ENCODE measurements at regions not wholly inside any gene's neighbourhood (a gene's known extent, or its start where the extent isn't known, plus 50 kb on each side); places are given as distances from the start of the nearest gene placed in this dataset.
A peak's percentile ranks its signal among the peaks of the same experiment; 100 is the strongest.

DNA sequence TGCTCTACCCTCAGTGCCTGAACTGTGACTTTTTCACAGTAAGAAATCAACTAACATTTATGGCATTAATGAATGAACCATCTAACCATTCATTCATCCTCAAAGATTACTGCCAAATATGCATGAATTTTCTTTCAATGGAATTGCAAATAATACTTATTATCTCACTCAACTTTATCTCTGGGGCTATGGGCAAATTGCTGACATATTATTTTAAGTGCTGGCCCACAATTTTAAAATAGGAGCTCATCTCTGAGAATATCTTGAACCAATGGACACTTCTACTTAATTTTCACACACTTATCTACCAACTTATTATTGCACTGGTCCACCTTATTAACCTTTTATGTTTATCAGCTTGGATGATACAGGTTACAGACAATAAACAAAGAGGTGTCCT, 182.8 kb downstream of the RBM43 start:
- DNase-seq: no peak

DNA sequence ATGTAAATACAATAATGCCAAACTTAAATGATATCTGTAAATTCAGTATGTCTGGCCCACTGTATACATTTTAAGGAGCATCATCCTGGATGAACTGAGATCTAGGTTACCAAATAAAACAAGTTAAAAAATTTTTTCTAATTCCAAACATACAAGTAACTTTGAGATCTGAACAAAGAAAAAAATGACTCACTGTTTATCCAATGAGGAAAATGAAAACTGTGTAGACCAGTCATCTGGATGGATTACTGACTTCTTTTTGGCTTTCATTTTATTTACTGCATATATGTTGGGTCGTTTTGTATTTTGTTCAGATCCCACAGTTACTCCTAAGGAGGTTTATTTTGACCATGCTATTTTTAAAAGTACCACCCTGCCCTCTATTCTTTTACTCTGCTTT, 189.8 kb downstream of the RBM43 start:
- no peak for DNase-seq

DNA sequence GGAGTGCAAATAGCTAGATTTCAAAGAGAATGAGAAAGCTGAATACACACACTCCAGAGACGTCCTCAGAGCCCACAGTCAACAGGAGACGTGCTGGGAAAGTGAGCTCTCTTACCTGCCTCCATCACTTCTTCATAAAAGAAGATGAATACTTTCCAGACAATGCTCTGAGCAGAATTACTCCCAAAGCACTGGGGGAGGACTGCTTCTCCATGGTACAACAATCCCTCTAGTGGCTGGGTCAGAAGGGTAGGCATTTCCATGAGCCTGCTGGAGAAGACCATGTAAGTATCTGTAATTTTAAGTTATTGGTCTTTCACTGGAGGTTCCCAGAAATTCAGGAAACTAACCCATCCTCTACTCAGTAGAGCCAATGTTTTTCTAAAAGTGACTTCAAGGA, 190.3 kb downstream of the RBM43 start:
- DNase-seq: peak; percentile 3

DNA sequence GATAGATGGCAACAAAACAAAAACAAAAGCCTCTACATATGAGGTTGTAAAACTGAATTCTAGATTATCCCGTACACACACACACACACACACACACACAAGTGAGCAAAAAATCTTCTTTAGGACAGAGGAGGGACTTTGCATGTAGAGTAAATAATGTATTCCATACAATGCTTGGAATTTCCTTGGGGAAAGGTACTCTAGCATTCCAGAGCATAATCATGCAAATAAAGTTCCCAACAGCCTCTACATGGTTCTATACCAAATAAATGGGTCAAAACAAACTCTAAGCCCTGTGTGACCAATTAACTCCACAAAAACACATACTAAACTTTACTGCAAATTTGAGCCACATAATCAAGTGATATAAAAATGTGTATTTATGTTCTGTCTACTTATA, 191.4 kb downstream of the RBM43 start:
- no peak for DNase-seq

DNA sequence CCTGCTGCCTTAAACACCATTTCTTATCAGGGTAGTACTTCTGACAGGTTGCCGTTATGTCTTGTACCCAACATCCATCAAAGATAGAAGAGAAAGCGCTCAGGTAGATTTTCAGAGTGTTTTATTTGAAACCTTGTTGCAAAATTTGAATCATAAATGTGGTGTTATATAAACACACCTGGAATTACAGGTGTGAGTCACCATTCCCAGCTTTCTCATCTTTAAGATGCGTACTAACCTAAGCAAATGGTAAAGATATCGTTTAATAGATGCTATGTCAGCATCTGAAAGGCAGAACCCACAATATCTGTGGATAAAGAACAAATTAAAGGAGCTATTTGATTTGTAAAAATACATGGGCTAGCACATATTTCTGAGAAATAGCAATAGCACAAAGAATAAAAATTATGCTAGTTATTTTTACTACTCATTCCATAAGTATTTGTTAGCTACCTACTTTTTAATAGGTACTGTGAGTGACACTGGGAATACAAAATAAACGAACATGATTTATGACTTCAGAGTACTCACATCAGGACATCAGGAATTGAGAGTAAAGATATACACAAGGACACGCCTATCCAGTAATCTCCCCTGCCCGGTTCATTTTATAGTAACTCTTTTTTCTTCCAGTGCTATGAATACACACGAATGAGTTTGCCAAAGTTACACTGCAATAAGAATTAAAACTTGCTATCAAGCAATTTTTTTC, 193.8 kb downstream of the RBM43 start:
- no peak for DNase-seq

DNA sequence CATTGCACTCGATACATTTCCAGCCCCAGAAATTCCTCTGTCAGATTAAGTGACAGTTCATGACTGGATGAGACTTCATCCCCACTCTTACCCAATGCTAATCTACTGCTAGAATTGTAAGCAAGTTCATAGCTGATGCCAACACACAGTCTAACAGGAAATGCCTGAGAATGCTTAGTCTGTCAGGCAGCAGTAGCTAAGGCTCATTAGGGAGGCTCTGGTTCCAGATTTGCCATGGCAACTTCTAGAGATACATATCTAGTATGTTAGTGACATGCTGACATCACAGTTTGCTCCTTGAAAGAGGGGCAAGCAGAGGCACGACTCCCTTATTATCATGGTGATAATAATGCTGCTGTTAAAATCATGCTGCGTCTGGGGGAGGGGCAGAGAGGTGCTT, 198.4 kb downstream of the RBM43 start:
- DNase-seq: no peak

DNA sequence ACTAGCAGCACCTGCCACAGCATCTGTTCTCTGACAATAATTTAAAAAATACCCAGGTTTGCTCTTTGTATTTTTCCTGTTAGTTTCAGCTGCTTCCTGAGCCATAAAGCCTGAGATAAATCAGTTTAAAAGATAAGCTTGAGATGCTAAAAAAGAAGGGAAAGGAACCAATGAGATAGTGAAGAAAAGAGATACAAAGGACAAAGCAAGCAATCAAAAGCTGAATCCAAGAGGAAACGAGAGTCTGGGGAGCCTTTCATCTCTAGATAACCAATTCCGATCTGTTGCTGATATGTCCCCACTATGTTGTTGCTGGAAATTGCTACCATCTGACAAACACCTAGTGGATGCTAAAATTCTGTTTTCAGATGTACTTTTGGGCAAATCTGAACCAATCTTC, 201.4 kb downstream of the RBM43 start:
- DNase-seq: no peak

DNA sequence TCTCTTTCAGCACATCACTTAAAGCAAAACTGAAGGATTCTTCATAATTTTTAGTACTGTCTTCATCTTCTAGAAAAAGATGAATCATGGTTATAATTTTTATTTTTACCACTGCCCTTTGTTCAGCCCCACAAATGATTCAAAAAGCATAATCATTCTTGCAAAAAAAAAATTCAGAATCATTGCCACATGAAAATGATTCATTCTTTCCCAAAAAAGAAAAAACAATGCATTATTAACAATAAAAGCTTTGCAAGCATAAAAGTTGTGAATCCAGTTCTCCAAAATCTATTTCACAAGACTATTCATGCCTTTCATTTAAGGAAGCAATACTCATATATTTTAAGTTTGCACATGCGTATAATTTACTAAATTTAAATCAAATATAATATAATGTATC, 204.8 kb downstream of the RBM43 start:
- no peak for DNase-seq

DNA sequence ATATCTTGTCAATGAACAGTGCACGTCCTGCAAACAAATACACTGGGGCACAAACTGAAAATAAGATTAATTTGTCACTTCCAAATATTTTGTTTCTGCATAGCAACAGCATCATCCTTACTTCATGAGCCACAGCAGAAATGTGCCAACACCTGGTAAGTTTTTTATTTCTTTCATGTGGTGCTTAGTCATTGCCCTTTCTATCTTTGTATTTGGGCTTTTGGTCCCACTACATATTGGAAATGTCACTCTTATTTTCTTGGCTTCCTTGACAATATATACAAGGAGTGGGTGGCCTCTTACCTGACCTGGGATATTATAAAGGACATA, 208.0 kb downstream of the RBM43 start:
- no peak for DNase-seq

DNA sequence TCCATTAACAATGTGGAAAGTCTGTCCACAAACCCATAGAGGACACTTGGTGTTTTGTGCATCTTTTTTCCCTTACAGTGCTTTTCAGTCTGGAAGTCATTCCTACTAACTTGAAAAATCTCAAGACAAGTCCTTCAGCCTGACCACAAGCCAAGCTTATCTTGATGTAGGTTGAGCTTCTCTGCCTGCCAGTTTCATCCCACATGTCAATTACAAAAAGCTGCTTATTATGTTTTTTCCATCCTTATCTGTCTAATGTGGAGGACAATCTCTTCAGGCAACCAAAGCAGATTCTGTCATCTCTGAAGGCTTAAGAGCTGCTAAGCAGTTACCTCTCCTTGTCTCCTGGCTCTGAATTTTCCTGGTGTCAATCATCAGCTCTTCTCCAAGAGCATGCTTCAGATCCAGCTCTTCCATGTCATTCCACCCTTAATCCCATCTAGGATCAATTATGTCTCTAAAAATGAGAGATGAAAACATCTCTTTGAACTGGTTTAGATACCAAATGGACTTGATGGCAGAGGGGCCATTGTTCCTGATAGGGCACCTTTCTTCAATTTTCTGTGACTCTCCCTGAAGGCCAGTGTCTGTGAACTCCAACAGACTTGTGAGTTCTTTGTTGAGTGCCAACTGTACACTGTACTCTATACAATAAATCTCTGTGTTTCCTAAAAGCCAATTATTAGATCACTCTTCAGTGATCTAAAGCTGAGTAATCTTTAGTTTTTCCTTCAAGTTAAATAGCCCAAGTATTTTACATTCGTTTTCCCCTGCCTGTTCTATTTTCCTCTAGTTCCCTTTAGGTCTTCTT, 208.6 kb downstream of the RBM43 start:
- DNase-seq: peak; percentile 4

DNA sequence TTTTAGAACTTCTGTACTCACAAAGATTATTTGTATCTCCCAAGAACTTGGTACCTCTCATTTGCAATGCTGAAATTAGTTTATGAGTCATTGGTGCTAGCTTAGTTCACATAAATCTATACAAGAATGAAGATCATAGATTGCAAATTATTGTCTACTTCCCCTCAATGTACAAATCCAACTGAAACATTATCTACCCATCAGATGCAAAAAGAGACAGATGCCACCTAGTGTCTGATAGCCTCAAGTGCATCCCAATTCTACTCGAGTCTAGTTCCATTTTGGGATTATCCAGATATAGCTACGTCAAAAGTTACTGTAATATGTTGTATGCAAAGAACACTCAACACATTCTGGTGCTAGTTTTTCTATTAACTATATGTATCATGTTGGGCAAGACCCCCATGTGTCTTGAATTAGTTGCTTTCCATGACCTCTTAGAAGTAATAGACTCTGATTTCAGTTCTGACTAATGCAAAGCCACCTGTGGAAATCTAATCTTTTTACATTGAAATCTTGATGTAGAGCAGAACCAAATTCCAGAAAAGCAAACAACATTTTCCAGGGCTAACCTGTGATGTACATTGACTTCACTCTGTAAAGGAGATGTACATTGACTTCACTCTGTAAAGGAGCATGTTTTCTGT, 210.0 kb downstream of the RBM43 start:
- peak; percentile 66 for DNase-seq

DNA sequence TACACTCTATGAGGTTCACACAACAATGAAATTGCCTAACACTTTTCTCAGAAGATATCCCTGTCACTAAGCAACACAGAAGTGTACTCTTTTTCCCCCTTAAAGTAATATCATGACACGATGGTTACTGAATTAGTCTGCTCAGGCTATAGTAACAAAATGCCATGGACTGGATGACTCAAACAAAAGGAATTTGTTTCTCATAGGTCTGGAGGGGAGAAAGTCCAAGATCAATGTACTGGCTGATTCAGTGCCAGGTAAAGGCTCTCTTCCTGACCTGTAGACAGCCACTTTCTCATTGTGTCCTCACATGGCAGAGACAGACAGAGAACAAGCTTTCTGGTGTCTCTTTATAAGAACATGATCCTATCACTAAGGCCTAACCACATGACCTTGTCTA, 211.9 kb downstream of the RBM43 start:
- DNase-seq: no peak

DNA sequence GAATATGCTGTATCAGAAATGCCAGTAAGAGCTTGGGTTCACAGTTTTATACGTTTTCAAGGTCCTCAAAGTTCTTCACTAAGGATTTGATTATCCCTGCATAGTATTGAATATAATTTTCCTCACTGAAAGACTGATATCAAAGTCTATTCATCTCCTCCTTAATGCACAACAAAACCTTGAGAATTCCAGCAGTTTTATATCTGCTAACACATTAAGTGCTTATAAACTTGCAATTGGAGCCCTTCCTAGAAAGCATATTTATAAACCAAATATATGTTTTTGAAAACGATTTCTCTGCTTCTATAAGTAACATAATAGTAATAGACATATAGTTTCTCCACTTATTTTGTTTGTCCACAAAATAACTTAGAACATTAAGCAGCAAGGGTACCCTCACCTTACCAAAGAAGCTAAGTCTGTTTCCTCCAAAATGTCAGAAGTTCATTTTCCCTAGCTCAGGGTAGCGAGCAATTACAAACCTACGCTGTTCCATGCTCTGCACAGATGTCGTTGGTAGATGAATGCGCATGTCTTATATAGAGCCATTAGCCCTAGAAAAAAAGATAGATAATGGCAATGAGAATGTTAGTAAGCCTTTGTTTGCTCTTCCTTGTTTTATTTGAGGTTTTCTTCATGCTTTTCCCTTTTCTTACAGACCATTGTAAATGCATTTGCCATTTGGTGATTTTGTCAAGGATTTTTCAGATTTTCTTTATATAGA, 213.2 kb downstream of the RBM43 start:
- no peak for DNase-seq

DNA sequence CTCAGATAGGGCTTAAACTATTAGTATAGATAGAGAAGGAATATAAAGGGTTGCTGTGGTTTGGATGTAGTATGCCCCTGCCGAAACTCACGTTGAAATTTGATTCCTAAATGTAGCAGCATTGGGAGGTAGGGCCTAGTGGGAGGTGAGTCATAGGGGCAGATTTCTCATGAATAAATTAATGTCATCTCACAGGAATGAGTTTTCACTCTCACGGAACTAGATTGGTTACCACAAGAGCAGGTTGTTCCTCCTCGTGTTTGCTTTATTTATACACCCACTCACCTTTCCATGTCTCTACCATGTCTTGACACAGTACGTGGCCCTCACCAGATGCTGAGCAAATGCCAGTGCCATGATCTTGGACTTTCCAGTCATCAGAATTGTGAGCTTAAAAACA, 218.2 kb downstream of the RBM43 start:
- no peak for DNase-seq

DNA sequence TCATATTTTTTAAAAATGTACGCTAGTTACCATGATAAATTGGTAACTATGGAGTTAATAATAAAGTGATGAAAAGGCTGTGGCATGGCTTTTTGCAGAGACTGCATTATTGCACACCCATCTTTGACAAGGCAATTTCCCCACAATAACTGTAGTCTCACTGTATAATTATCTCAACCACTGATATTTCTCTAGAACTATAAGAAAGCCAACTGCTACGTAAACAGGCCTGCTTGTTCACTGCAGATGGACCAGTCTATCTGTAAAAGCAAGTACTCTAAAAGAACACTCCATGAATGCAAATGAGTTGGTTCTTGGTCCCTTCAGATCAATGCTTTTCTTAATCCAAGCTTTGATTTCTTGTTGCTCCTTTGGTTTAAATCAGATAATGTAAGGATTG, 218.7 kb downstream of the RBM43 start:
- no peak for DNase-seq

DNA sequence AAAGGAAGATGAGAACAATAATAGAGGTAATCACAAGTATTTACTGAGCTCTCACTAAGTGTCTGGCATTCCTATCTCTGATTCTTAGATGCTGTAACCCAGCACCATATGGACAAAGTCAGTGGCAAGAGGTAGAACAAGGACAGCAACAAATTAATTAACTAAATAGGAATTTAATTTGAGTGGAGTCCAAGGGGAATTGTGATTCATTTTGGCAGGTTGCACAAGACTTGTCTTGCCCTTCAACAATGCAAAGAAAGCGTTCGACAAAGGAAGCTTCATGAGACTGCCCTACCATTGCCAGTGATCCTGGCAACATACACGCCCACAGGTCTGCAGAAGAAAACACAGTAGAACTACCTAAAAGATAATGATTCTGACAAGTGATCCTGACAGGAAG, 221.6 kb downstream of the RBM43 start:
- DNase-seq: no peak

DNA sequence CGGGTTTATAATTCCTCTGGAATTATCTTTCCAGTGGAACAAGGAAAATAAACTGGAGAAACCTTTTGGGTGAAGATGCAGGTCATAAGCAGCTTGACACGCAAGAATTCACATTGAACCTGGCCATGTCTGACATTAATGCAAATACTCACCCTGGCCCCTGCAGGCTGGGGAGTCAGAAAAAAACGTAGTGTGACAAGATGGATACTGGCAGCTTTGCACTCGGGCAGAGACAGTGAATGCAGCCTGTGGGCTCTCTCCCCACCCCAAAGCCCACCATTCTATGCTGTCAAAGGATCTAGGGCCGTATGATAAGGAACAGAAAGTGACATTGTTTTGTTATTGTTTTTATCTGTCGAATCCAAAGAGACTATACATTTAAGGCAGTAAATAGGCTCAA, 223.1 kb downstream of the RBM43 start:
- no peak for DNase-seq

DNA sequence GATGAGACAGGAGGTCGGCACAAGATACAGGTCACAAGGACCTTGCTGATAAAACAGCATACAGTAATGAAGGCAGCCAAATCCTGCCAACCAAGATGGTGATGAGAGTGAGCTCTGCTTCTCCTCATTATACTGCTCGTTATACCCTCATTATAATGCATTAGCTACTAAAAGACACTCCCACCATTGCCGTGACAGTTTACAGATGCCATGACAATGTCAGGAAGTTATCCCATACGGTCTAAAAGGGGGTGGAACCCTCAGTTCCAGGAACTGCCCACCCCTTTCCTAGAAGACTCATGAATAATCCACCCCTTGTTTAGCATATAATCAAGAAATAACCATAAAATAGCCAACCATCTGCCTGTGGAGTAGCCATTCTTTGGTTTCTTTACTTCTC, 224.2 kb downstream of the RBM43 start:
- DNase-seq: no peak

DNA sequence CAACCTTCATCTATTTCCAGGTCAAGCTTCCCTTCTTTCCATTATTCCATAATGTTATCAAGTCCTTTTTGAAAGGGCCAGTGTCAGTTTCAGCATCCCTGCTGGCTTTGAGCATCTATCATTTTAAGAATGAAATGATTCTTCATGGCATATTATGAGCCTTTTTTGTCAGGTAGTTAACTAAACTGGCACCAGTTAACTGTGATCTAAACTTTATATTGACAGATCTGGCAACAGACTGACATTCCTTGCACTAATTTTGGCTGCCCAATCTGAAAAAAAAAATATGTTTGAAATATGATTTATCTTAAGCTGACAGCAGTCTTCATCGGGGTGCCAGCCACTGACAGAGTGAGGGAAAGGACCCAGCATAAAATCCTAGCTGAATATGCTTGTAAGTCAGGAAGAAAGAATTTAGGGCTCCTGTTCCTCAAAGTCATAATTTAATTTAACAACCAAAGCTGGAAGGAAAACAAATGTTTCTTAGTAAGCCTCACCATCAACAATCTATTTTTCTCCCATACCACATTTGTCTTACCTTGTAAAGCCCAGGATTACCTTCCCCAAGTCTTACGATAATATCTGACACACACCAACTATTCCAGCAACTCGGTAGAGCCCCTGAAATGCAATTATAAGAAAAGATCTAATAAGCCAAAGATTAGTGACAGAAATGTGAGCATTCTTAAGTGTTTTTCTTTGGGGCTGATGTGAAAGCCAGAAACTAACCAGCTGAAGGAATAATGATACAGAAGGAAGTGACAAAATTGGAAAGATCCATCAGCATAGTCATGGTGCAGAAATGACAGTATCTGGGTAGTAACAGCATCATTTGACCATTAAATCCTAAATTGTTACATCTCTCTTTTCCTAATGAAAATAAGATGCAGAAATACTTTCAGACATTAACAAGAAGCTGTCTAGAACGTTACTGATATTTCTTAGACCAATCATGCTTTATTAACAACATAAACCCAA, 228.1 kb downstream of the RBM43 start:
- no peak for DNase-seq

DNA sequence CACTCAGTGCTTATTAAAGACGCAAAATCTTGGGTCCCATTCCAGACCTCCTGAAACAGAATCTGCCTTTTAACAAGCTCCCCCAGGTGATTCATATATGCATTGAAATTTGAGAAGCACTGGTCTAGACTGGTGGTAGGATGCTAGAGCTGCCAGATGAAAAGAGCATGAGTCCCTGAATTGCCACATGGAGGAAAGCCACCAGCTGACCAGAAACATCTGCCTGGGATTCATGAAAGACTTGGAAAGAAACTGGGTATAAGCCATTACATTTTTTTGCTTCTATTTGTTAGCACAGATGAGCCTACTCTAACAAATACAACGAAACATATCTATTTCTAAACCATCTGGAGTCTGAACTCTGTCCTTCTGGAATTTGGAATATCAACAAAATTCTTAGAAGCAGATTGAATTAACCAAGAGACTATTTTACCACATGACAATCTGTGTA, 228.9 kb downstream of the RBM43 start:
- DNase-seq: no peak

DNA sequence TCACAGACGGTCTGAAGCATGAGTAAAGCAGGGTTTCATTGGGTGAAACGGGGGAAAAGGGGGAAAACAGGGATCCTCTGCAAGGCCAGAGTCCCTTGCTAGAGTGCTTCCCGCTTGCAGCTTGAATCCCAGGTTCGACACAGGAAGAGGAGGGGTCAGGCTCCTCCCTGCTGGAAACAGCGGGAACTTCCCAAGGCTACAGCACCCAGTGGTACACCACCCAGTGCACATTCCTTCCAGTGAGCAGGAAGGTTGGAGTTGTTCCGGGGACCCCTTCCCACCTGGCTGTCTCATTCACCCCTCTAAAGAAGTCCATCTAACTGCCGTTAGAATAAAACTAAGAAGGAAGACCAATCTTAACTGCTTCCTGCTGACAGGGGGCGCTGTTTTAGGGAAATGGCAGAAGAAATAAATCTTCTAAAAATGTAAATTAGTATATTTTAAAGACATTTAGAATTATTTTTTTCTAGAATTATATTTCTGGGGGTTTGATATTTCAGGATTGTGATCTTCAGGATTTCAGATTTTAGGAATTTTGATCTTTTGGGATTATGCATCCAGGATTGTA, 230.9 kb downstream of the RBM43 start:
- DNase-seq: peak; percentile 20

All from hematopoietic multipotent progenitor cell treated with erythropoietin and hydrocortisone succinate and interleukin-3 and kit ligand, for 4 days (in vitro differentiated cells).